AG04450 (cell line): ENCODE measurements at regions not wholly inside any gene's neighbourhood (a gene's known extent, or its start where the extent isn't known, plus 50 kb on each side); places are given as distances from the start of the nearest gene placed in this dataset.

ENCODE experiments used
- CTCF ChIA-PET: fragments of 300-600, 350-600 bp; formaldehyde crosslinking; extraction: SDS; loops from one replicate; lab custom pipeline; 2022; ENCODE audit warnings: antibody characterized with exemption, inconsistent platforms; lab: Charles Lee
- POLR2A ChIA-PET: fragments of 350-600 bp; formaldehyde crosslinking; extraction: SDS; loops from one replicate; lab custom pipeline; 2021; ENCODE audit warnings: antibody characterized with exemption, inconsistent platforms; lab: Yijun Ruan, JAX
- DNase-seq: peaks from one replicate; pipeline ENCODE4 v3.0.0-alpha.2; 2011; ENCODE audit warnings: low read depth, low spot score
- H3K27ac ChIP-seq: one replicate; pipeline ENCODE4 v1.5.1; 2012; ENCODE audit warnings: low read depth, low read length, control low read depth
- H3K27me3 ChIP-seq: one replicate; pipeline ENCODE4 v1.6.0; 2012; ENCODE audit warnings: low read length; ENCODE audit not compliant: control insufficient read depth, insufficient read depth
- H3K4me3 ChIP-seq: 2 replicates; pipeline ENCODE4 v1.5.1; 2011; ENCODE audit warnings: mild to moderate bottlenecking, low read depth, low read length, control low read depth
- H3K9me3 ChIP-seq: 2 replicates; pipeline ENCODE4 v1.5.1; 2012; ENCODE audit warnings: low read length; ENCODE audit not compliant: control insufficient read depth, insufficient read depth
- CTCF ChIP-seq: IDR thresholded peaks from 2 replicates; pipeline ENCODE4 v1.5.1; 2011; ENCODE audit warnings: low read depth, low read length, control low read depth, inconsistent platforms

DNA sequence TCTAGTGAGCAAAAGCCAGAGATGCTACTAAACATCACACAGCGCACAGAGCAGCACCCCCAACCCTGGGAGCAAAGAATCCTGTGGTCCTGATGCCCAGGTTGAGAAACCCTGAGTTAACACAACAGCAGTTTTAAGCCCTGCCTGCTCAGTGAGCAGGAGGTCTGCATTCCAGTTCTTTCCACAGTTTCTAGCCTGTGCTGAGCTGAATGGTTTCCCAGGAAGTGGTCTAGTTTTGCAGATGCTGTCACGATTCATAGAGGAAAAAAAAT lies 171.1 kb upstream of the PROK2 start:
- no peak for TF ChIP-seq CTCF
- Histone ChIP-seq H3K27me3 (peaks cover 3% of the 10 kb centered on the region), H3K9me3 (no peaks in the 10 kb centered on the region), H3K4me3 (no peak overlapping the region), H3K27ac (no peak overlapping the region)
- ChIA-PET POLR2A (no interaction called here), CTCF (interaction anchor here (0.8 to 3.5 kb wide), 6 partner anchors 309 to 866 kb away, joined by 3 to 45 read pairs (median 3); no protein-coding TSS in a partner anchor)
- DNase-seq = no peak

GRCh38 chr3:71955240-71956068 lies 170.5 kb upstream of the PROK2 start:
- ChIA-PET POLR2A (no interaction called here), CTCF (interaction anchor here (0.8 to 3.5 kb wide), 6 partner anchors 310 to 866 kb away, joined by 3 to 45 read pairs (median 3); no protein-coding TSS in a partner anchor)
- no peak overlapping the region for H3K4me3 ChIP-seq
- peaks cover 3% of the 10 kb centered on the region for H3K27me3 ChIP-seq
- peak; percentile 75 for TF ChIP-seq CTCF
- peak; percentile 33 for DNase-seq
- no peak overlapping the region for H3K27ac ChIP-seq
- no peaks in the 10 kb centered on the region for H3K9me3 ChIP-seq

DNA sequence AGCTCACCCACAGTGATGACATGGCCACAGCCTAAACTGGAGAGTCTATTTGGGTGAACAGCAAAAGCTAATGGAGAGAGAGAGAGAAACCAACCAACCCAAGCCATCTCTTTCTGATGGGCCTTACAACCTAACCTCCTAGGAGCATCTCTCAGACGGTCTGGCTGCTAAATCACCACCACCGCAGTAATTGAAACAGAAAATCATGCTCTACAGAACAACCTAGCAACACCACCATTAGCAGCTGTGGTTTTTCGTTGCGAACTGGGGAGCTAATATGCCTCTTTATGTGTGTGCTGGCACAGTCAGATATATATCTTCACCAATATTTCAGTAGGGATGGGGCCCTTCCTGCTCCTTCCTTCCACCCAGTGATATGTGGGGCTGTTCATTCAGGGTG lies 166.9 kb upstream of the PROK2 start:
- H3K27me3 ChIP-seq = peaks cover 4% of the 10 kb centered on the region
- POLR2A ChIA-PET = no interaction called here
- H3K27ac ChIP-seq = no peak overlapping the region
- no peak overlapping the region for H3K4me3 ChIP-seq
- DNase-seq = no peak
- CTCF ChIA-PET = interaction anchor here (0.7 to 0.9 kb wide), 2 partner anchors 869 to 871 kb away, joined by 3 read pairs; no protein-coding TSS in a partner anchor
- H3K9me3 ChIP-seq = no peaks in the 10 kb centered on the region
- TF ChIP-seq CTCF = no peak

GRCh38 chr3:71951361-71951760 lies 166.4 kb upstream of the PROK2 start:
- H3K27ac ChIP-seq = no peak overlapping the region
- no peak for TF ChIP-seq CTCF
- H3K9me3 ChIP-seq = no peaks in the 10 kb centered on the region
- DNase-seq = no peak
- POLR2A ChIA-PET = no interaction called here
- H3K27me3 ChIP-seq = peaks cover 4% of the 10 kb centered on the region
- CTCF ChIA-PET = no interaction called here
- no peak overlapping the region for H3K4me3 ChIP-seq

DNA sequence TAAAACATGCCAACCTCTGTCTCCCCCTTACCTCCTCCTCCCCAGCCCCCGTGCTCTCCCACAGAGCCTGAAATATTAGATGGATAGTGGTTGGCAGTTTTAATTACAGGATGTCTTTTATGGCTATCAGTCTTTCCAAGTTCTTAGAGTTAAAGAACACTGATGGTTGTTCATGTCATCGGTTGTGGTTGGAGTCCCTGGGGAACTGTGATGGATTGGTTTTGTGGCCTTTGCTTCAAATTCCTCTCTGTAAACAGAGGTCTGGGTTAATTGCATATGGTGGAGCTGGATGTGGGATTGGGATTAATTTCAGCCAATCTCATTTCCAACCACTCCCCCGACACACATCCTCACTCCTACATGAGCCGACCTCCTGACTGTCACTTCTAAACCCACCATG lies 164.5 kb upstream of the PROK2 start:
- DNase-seq = no peak
- Histone ChIP-seq H3K27ac (no peak overlapping the region), H3K4me3 (no peak overlapping the region), H3K27me3 (peaks cover 6% of the 10 kb centered on the region), H3K9me3 (no peaks in the 10 kb centered on the region)
- POLR2A ChIA-PET = no interaction called here
- CTCF ChIA-PET = interaction anchor here (1.1 kb wide), 1 partner anchor 74 kb away, joined by 4 read pairs; no protein-coding TSS in a partner anchor
- TF ChIP-seq CTCF = no peak
